SK-N-SH (cell line): ENCODE measurements at regions not wholly inside any gene's neighbourhood (a gene's known extent, or its start where the extent isn't known, plus 50 kb on each side); places are given as distances from the start of the nearest gene placed in this dataset.

Experiments used
- CTCF ChIA-PET: fragments of 300-600, 350-600 bp; formaldehyde crosslinking; extraction: SDS; loops from one replicate; lab custom pipeline; 2021; lab: Yijun Ruan, JAX
- POLR2A ChIA-PET: fragments of 350-600 bp; sonication (Branson Sonifier 250); formaldehyde crosslinking; extraction: SDS; loops from one replicate; lab custom pipeline; 2020; ENCODE audit warnings: antibody characterized with exemption, inconsistent platforms; lab: Yijun Ruan, JAX
- DNase-seq: peaks from one replicate; pipeline ENCODE4 v3.0.0; 2012
- H2AFZ ChIP-seq: fragments of 200-600 bp; sonication (generic); 2 replicates; pipeline ENCODE4 v1.8.1; 2016; ENCODE audit warnings: antibody characterized with exemption, mild to moderate bottlenecking, low read depth
- H3F3A ChIP-seq: fragments of 200-600 bp; sonication (generic); replicated peaks from 2 replicates; pipeline ENCODE3; 2016; ENCODE audit warnings: antibody characterized with exemption, mild to moderate bottlenecking; ENCODE audit not compliant: insufficient read depth
- H3K27ac ChIP-seq, 2 experiments: fragments of 200-500 bp in 1 of 2; fragments of 200-600 bp in 1 of 2; sonication (Bioruptor generic) in 1 of 2; sonication (generic), shearing (Covaris generic) in 1 of 2; 2 replicates each; pipeline versions ENCODE4 v1.5.1 to v1.6.1; 2014 to 2016; ENCODE audit warnings: low read depth in 2 of 2, inconsistent platforms in 1 of 2, low read length in 1 of 2, mild to moderate bottlenecking in 1 of 2, mixed read lengths in 1 of 2
- H3K27me3 ChIP-seq: fragments of 200-600 bp; sonication (generic), shearing (Covaris generic); 2 replicates; pipeline ENCODE4 v1.6.1; 2016; ENCODE audit warnings: mixed run types; ENCODE audit not compliant: insufficient read depth
- H3K36me3 ChIP-seq, 2 experiments: fragments of 200-500 bp in 1 of 2; fragments of 200-600 bp in 1 of 2; sonication (Bioruptor generic) in 1 of 2; sonication (generic) in 1 of 2; replicated peaks in 1 of 2; 2 replicates each; pipeline versions ENCODE3 to v1.5.1; 2014 to 2016; ENCODE audit warnings: low read length in 1 of 2, mild to moderate bottlenecking in 1 of 2; ENCODE audit not compliant: insufficient read depth in 2 of 2, control insufficient read depth in 1 of 2
- H3K4me1 ChIP-seq, 2 experiments: fragments of 200-500 bp in 1 of 2; fragments of 200-600 bp in 1 of 2; sonication (Bioruptor generic) in 1 of 2; sonication (generic), shearing (Covaris generic) in 1 of 2; 2 replicates each; pipeline versions ENCODE4 v1.5.1 to v1.6.1; 2014 to 2016; ENCODE audit warnings: low read depth in 1 of 2, low read length in 1 of 2, mixed run types in 1 of 2; ENCODE audit not compliant: insufficient read depth in 2 of 2, control insufficient read depth in 1 of 2
- H3K4me2 ChIP-seq: fragments of 200-600 bp; sonication (generic), shearing (Covaris generic); 2 replicates; pipeline ENCODE4 v1.6.1; 2017; ENCODE audit warnings: mixed run types
- H3K4me3 ChIP-seq, 2 experiments: fragments of 200-500 bp in 1 of 2; fragments of 200-600 bp in 1 of 2; sonication (Bioruptor generic) in 1 of 2; sonication (generic), shearing (Covaris generic) in 1 of 2; 2 replicates each; pipeline versions ENCODE4 v1.5.1 to v1.8.1; 2014 to 2016; ENCODE audit warnings: low read depth in 2 of 2, inconsistent platforms in 1 of 2, low read length in 1 of 2, mild to moderate bottlenecking in 1 of 2, mixed read lengths in 1 of 2, moderate library complexity in 1 of 2
- H3K79me2 ChIP-seq: fragments of 200-600 bp; sonication (generic); 2 replicates; pipeline ENCODE4 v1.8.1; 2017; ENCODE audit warnings: mild to moderate bottlenecking; ENCODE audit not compliant: insufficient read depth
- H3K9ac ChIP-seq: fragments of 200-600 bp; sonication (generic); 2 replicates; pipeline ENCODE4 v1.6.1; 2017; ENCODE audit warnings: mixed run types
- H3K9me2 ChIP-seq: fragments of 200-600 bp; sonication (generic); 2 replicates; pipeline ENCODE4 v1.6.1; 2017; ENCODE audit warnings: mixed run types
- H3K9me3 ChIP-seq: fragments of 200-600 bp; sonication (generic); 2 replicates; pipeline ENCODE4 v1.6.1; 2017; ENCODE audit warnings: mixed run types, mild to moderate bottlenecking, moderate library complexity
- H4K20me1 ChIP-seq: fragments of 200-600 bp; sonication (generic); 2 replicates; pipeline ENCODE4 v1.6.1; 2017; ENCODE audit warnings: mild to moderate bottlenecking, mixed run types; ENCODE audit not compliant: insufficient read depth
- CHD2 ChIP-seq: fragments of 150-350 bp; IDR thresholded peaks from 2 replicates; pipeline ENCODE4 v1.6.1; 2018; ENCODE audit warnings: low read length; ENCODE audit not compliant: partially characterized antibody
- ELF1 ChIP-seq: IDR thresholded peaks from 2 replicates; pipeline ENCODE4 v1.4.0; 2012
- EZH2phosphoT487 ChIP-seq: fragments of 200-600 bp; sonication (generic); IDR thresholded peaks from 2 replicates; pipeline ENCODE4 v1.6.1; 2017; ENCODE audit warnings: low read depth, mixed run types, mild to moderate bottlenecking, antibody characterized with exemption, moderate library complexity, borderline replicate concordance
- FOXJ3 ChIP-seq: sonication (generic); formaldehyde crosslinking; IDR thresholded peaks from 2 replicates; pipeline ENCODE4 v1.5.1; 2020; ENCODE audit warnings: mild to moderate bottlenecking, missing genetic modification reagents
- GABPA ChIP-seq: IDR thresholded peaks from 2 replicates; pipeline ENCODE4 v1.4.0; 2012; ENCODE audit warnings: low read depth, mild to moderate bottlenecking
- JUND ChIP-seq: IDR thresholded peaks from 2 replicates; pipeline ENCODE4 v1.4.0; 2012
- NFIC ChIP-seq: IDR thresholded peaks from 2 replicates; pipeline ENCODE4 v1.4.0; 2012; ENCODE audit warnings: borderline replicate concordance
- POLR2AphosphoS5 ChIP-seq: IDR thresholded peaks from 2 replicates; pipeline ENCODE4 v1.6.1; 2012; ENCODE audit warnings: low read depth, low read length
- RCOR1 ChIP-seq: fragments of 150-350 bp; IDR thresholded peaks from 2 replicates; pipeline ENCODE4 v1.6.1; 2017; ENCODE audit warnings: antibody characterized with exemption, low read length
- RFX5 ChIP-seq: IDR thresholded peaks from 2 replicates; pipeline ENCODE4 v1.6.1; 2012; ENCODE audit warnings: mild to moderate bottlenecking, improper control_type of control experiment, low read length
- RXRA ChIP-seq: IDR thresholded peaks from 2 replicates; pipeline ENCODE4 v1.4.0; 2012; ENCODE audit warnings: low read depth, mild to moderate bottlenecking, borderline replicate concordance
- SMC3 ChIP-seq: IDR thresholded peaks from 2 replicates; pipeline ENCODE4 v1.6.1; 2012; ENCODE audit warnings: low read depth, low read length, improper control_type of control experiment
- TAF1 ChIP-seq: IDR thresholded peaks from 2 replicates; pipeline ENCODE4 v1.6.1; 2012; ENCODE audit warnings: low read depth, mild to moderate bottlenecking, low read length, moderate library complexity, borderline replicate concordance
- TCF12 ChIP-seq: IDR thresholded peaks from 2 replicates; pipeline ENCODE4 v1.4.0; 2012
- TEAD4 ChIP-seq: IDR thresholded peaks from 2 replicates; pipeline ENCODE4 v1.4.0; 2012; ENCODE audit warnings: mild to moderate bottlenecking, borderline replicate concordance; ENCODE audit not compliant: insufficient read depth
- USF1 ChIP-seq: IDR thresholded peaks from 2 replicates; pipeline ENCODE4 v1.4.0; 2012; ENCODE audit warnings: low read depth, borderline replicate concordance
- USF2 ChIP-seq: fragments of 150-350 bp; IDR thresholded peaks from 2 replicates; pipeline ENCODE4 v1.6.1; 2017; ENCODE audit warnings: antibody characterized with exemption, low read length, low read depth, borderline replicate concordance
- WGBS: methylation state at CpG from one replicate; pipeline ENCODE4 v1.1.6; 2017; ENCODE audit warnings: low lambda C conversion rate; 5-methylcytosine and 5-hydroxymethylcytosine counted together
- TF ChIP-seq, protein P1 (sequence below): IDR thresholded peaks from 2 replicates; pipeline ENCODE4 v1.4.0; 2012; ENCODE audit warnings: low read depth
- TF ChIP-seq, protein P2 (sequence below): IDR thresholded peaks from 2 replicates; pipeline ENCODE4 v1.4.0; 2012; ENCODE audit warnings: low read depth, borderline replicate concordance
- TF ChIP-seq, protein P3 (sequence below): fragments of 200-600 bp; sonication (generic); IDR thresholded peaks from 2 replicates; pipeline ENCODE4 v1.6.1; 2017; ENCODE audit warnings: antibody characterized with exemption, mild to moderate bottlenecking, moderate library complexity

DNA sequence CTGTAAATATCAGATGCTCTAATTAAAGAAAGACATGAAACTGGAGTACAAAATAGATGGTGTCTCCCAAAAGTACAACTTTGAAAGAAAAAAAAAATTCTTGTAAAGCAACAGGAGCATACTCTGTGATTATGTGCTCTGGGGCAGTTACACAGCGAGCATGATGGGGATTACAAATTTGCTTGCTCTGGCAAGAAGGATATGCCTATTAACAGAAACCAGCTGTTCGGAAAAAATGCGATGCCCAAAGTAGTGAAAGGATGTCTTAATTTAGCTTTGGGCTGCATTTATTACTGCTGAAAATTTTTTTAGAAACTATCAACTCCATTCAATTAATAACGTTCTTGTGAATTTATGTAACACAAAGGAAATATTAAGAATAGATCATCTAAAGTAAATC, 256.9 kb upstream of the TPK1 start:
- Histone ChIP-seq H3K9ac (no peak overlapping the region), H3K27ac (no peak overlapping the region), H3K27me3 (no peaks in the 10 kb centered on the region), H3K9me3 (peaks cover 6% of the 10 kb centered on the region; the same call in 1 of the 2 replicates), H3K79me2 (no peaks in the 10 kb centered on the region)
- CTCF ChIA-PET: no interaction called here
- 1% methylated on average over 4 of the region's 4 CpGs for whole genome bisulfite sequencing
- TF ChIP-seq, protein P1, sequence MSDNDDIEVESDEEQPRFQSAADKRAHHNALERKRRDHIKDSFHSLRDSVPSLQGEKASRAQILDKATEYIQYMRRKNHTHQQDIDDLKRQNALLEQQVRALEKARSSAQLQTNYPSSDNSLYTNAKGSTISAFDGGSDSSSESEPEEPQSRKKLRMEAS: no peak
- TF ChIP-seq NFIC: no peak
- no peak for TF ChIP-seq RXRA
- no peak for TF ChIP-seq POLR2AphosphoS5
- TF ChIP-seq SMC3: no peak
- TF ChIP-seq, protein P2, sequence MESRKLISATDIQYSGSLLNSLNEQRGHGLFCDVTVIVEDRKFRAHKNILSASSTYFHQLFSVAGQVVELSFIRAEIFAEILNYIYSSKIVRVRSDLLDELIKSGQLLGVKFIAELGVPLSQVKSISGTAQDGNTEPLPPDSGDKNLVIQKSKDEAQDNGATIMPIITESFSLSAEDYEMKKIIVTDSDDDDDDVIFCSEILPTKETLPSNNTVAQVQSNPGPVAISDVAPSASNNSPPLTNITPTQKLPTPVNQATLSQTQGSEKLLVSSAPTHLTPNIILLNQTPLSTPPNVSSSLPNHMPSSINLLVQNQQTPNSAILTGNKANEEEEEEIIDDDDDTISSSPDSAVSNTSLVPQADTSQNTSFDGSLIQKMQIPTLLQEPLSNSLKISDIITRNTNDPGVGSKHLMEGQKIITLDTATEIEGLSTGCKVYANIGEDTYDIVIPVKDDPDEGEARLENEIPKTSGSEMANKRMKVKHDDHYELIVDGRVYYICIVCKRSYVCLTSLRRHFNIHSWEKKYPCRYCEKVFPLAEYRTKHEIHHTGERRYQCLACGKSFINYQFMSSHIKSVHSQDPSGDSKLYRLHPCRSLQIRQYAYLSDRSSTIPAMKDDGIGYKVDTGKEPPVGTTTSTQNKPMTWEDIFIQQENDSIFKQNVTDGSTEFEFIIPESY: no peak
- TF ChIP-seq TEAD4: no peak
- TF ChIP-seq GABPA: no peak
- no peak for TF ChIP-seq ELF1
- no peak for TF ChIP-seq USF1
- TF ChIP-seq JUND: no peak
- no peak for TF ChIP-seq EZH2phosphoT487
- TF ChIP-seq TAF1: no peak
- TF ChIP-seq TCF12: no peak
- no peak for TF ChIP-seq USF2
- TF ChIP-seq RFX5: no peak
- TF ChIP-seq, protein P3, sequence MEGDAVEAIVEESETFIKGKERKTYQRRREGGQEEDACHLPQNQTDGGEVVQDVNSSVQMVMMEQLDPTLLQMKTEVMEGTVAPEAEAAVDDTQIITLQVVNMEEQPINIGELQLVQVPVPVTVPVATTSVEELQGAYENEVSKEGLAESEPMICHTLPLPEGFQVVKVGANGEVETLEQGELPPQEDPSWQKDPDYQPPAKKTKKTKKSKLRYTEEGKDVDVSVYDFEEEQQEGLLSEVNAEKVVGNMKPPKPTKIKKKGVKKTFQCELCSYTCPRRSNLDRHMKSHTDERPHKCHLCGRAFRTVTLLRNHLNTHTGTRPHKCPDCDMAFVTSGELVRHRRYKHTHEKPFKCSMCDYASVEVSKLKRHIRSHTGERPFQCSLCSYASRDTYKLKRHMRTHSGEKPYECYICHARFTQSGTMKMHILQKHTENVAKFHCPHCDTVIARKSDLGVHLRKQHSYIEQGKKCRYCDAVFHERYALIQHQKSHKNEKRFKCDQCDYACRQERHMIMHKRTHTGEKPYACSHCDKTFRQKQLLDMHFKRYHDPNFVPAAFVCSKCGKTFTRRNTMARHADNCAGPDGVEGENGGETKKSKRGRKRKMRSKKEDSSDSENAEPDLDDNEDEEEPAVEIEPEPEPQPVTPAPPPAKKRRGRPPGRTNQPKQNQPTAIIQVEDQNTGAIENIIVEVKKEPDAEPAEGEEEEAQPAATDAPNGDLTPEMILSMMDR: no peak
- TF ChIP-seq FOXJ3: no peak
- TF ChIP-seq CHD2: no peak
- no peak for TF ChIP-seq RCOR1
- TF ChIP-seq, all 33 proteins: peak for 0
- no peaks in the 10 kb centered on the region for H3K4me1 ChIP-seq
- H3F3A ChIP-seq: no peaks in the 10 kb centered on the region
- H3K4me3 ChIP-seq: no peak overlapping the region
- no peak overlapping the region for H2AFZ ChIP-seq
- POLR2A ChIA-PET: no interaction called here
- no peaks in the 10 kb centered on the region for H3K36me3 ChIP-seq
- H4K20me1 ChIP-seq: no peaks in the 10 kb centered on the region
- no peak for DNase-seq
- H3K9me2 ChIP-seq: peaks cover 9% of the 10 kb centered on the region; the same call in 1 of the 2 replicates
- H3K4me2 ChIP-seq: no peak overlapping the region
